Ammon's horn (tissue), 1 donor: ENCODE measurements at regions not wholly inside any gene's neighbourhood (a gene's known extent, or its start where the extent isn't known, plus 50 kb on each side); places are given as distances from the start of the nearest gene placed in this dataset.

Source experiments
- DNase-seq: peaks from one replicate; pipeline ENCODE4 v3.0.0-alpha.2; 2016; ENCODE audit warnings: low spot score

DNA sequence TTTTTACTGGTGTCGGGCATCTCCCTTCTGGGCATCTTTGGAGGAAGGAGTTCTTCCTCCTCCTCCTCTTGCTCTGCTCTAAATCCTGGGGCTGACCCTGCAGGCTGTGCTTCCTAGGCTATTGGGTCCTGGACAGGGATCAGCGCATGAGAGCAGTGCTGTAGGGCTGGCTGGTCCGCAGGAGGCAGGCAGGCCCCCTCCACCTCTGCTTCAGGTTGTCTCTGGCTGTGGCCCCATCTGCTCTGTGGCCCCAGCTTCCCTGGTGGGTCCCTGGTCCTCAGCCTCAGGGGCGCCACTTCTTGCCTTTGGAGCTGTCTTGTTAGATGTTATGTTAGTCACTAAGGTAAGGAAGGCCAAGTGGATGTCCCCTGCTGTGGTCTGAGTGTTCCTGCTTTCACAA lies 237.3 kb upstream of the PITRM1 start:
- DNase-seq = no peak

- no peak for DNase-seq
Measured at GRCh38 chr10:3408603-3409365, 236.2 kb upstream of the PITRM1 start.

DNA sequence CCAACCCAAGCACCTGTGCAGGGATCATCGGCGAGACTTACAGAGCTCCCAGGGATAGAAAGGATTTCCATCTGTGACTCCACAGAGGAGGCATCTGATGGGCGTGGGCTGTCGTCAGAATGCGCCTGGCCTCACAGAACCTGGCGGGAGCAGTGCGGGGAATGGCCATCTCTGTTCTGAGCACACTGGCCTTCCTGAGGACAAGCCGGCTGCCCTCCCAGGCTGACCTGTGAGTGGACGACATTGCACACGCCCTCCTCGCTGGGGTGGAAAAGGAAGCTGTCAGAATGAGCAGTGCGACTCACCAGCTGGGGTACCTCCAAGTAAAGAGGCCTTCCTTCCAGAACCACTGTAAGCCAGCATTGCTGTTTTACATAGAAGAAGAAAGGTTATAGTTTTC lies 234.6 kb upstream of the PITRM1 start:
- DNase-seq = no peak

DNA sequence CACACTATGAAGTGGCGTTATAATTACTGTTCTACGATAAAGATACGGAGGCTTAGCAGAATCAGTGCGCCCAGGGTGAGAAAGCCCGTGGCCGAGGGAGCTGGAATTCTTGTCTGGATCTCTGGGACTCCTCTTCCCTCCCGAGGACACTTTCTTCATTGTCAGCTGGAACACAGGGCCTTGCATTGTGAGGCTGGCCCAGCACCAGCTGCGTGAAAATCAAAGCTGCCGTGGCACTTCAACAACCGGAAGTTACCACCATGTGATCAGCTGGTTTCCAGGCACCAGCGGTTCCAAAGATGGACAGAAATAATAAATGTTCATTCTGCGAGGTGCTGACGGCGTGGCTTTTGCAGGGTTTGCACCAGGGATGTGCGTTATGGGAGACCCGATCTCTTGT lies 234.0 kb upstream of the PITRM1 start:
- peak; percentile 74 for DNase-seq

GRCh38 chr10:3404381-3404780 lies 231.8 kb upstream of the PITRM1 start:
- DNase-seq = no peak

DNA sequence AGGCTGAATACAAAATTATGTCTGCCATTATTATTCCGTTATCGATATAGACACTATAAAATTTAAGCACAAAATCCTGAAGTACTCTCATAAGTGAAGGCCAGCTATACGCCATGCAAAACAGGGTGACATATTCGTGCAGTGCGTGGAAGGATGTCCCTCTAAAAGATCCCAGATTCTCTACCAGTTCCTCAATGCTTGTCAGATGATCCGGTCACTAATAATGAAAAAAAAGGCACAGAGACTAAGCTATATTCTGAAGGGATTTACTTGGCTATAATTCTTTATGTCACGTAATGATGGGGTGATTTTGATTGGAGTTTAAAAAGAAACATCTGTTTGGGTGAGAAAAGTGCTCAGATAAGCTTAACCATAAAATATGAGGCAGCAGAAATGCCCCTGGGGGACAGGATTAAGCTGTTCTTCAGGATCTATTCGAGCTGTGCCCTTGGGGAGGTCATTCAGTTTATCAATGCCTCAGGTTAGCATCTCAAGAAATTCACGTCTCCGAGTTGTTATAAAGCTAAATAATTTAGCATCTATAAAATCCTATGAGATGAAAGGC lies 229.7 kb upstream of the PITRM1 start:
- DNase-seq = no peak

DNA sequence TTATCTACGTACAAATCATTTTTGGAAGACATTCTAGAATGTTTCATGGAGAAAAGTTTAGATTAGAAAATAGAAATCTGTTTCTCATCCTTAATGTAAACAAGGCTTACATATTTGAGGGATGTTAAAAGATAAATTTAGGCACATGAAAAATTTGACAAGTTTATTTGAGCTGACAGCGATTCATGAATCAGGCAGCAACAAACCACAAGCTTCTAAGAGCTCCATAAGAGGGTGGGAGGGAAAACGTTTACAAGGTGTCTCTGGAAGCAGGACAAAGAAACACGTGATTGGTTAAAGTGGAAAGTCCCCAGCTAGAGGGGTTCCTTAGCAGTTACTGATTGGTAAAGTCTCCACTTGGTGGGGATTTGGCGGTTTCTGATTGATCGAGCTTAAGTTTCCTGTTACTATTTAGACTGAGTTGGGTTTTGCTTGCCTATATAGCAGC lies 228.9 kb upstream of the PITRM1 start:
- DNase-seq = no peak

GRCh38 chr10:3400348-3400747 lies 227.8 kb upstream of the PITRM1 start:
- no peak for DNase-seq

DNA sequence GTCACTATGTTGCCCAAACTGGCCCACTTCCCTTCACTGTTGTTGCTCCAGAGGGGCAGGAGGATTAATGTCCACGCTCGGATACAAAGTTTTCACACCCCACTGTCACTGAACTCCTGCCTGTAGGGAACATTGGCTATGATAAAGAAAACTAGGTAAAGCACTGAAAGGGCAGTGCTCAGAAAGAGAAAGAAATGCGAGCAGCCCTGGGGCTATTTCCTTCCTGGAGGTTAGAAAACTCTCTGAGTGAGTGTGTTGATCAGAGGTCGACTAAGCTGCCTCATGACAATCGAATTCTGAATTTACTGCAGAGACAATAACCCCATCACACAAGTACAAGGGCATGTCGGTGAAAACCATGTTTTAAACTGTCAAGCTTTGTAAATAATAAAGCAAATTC lies 227.2 kb upstream of the PITRM1 start:
- DNase-seq = no peak

DNA sequence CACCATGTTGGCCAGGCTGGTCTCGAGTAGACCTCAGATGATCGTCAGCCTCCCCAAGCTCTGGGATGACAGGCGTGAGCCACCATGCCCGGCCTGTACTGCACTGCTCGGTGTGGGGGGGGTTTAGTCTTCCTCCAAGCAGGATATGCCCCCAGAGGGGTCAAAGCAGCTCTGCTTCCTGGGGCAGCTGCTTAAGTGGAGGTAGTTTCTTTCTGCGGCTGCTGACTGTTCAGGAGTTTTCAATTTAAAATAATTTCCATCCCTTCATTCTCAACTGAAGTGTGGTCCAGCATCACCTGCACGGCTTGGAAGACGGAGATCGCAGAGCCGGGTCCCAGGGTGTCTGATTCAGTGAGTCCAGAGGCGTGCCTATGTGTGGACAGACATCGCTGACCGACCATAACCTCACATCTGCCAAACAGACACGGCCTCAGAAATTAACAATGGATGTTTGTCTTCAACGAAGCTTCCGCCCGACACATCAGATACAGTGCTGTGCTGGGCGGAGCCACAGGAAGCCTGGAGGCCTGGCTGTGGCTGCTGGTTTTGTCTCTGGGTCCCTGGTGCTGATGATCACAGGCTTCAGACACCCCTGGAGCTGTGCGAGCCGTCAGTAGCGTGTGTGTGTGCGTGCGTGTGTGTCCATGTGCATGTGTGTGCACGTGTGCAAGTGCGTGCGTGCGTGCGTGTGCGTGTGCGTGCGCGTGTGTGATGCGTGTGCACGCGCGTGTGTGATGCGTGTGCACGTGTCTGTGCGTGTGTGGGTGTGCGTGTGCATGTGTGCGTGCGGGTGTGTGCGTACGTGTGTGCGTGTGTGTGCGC lies 226.5 kb upstream of the PITRM1 start:
- DNase-seq = peak; percentile 79

- no peak for DNase-seq
Measured at GRCh38 chr10:3397846-3398245, 225.3 kb upstream of the PITRM1 start.

- no peak for DNase-seq
Measured at GRCh38 chr10:3397231-3397630, 224.6 kb upstream of the PITRM1 start.

DNA sequence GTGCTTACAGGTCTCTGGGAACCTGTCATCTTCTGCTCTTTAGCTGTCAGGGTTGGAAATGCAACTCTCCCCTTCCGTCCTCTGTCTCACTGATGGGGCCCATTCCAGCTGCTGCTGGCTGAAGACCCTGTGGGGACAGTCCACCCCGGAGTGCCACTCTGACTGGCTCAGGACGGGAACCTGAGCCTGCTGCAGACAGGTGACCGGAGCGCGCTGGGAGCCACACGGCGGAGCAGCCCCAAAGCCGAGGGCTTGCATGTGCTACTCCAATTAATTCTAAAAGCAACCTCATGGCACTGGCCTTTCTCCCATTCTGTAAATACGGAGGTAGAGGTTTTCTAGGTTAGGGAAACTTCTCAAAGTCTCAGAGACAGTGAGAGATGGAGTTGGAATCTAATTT lies 223.5 kb upstream of the PITRM1 start:
- DNase-seq = no peak

GRCh38 chr10:3395458-3395861 lies 222.9 kb upstream of the PITRM1 start:
- DNase-seq = no peak

- no peak for DNase-seq
Measured at GRCh38 chr10:3395041-3395440, 222.5 kb upstream of the PITRM1 start.

DNA sequence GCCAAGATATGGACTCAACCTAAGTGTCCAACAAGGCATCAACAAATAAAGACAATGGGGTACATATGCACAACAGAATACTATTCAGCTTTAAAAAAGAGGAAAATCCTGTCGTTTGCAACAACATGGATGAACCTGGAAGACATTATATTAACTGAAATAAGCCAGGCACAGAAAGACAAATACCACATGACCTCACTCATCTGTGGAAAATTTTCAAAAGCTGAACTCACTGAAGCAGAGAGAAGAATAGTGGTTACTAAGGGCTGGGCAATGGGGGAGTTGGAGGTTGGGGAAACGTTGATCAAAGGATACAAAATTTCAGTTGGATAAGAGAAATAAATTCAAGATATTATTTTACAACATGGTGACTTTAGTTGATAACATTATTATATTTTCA lies 221.4 kb upstream of the PITRM1 start:
- DNase-seq = no peak

DNA sequence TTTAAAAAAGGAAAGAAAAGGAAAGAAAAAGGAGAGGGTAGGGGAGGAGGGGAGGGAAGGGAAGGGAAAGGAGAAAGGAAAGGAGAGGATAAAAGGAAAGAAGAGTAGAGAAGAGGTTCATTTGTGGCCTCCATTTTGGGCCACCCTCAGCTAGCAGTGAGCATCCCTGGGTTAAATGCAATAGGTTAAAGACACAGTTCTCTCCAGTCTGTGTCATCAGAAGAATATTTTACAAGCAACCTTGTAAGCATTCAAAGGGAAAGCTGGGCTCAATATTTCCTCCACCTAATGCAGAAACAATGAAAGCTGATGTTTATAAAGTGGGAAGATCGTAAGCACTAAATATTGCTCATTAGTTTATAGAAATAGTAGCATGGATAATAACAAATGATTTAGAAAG lies 219.1 kb upstream of the PITRM1 start:
- DNase-seq = no peak

GRCh38 chr10:3389130-3389529 lies 216.5 kb upstream of the PITRM1 start:
- no peak for DNase-seq

GRCh38 chr10:3385487-3385886 lies 212.9 kb upstream of the PITRM1 start:
- no peak for DNase-seq

GRCh38 chr10:3382092-3382491 lies 209.5 kb upstream of the PITRM1 start:
- DNase-seq = no peak

GRCh38 chr10:3380406-3381050 lies 207.9 kb upstream of the PITRM1 start:
- no peak for DNase-seq

GRCh38 chr10:3376631-3377030 lies 204.0 kb upstream of the PITRM1 start:
- DNase-seq = no peak

- DNase-seq = no peak
Measured at GRCh38 chr10:3375505-3375904, 202.9 kb upstream of the PITRM1 start.
